ENCODE measurements at regions not wholly inside any gene's neighbourhood (a gene's known extent, or its start where the extent isn't known, plus 50 kb on each side); places are given as distances from the start of the nearest gene placed in this dataset.

GRCh38 chr2:37566517-37566981 lies 104.9 kb downstream of the CDC42EP3 start:
- CTCF ChIA-PET (ENCODE audit: unreplicated experiment) = no interaction called here

GRCh38 chr2:37568565-37568964 lies 102.9 kb downstream of the CDC42EP3 start:
- no peak overlapping the region for H2AFZ ChIP-seq (ENCODE audit: low read length)
- intact Hi-C loops (cut with micrococcal nuclease; ENCODE audit: unreplicated experiment) = no loop called here
- no peaks in the 10 kb centered on the region for H3K9me2 ChIP-seq (ENCODE audit: insufficient read depth, low read length)
- no peak for DNase-seq (ENCODE audit: low spot score)
- H3K9me3 ChIP-seq (ENCODE audit: low read length) = no peaks in the 10 kb centered on the region
- H3K36me3 ChIP-seq (ENCODE audit: insufficient read depth, low read length) = no peaks in the 10 kb centered on the region
- CTCF ChIA-PET (ENCODE audit: unreplicated experiment) = no interaction called here
- TF ChIP-seq EZH2phosphoT487 (IDR thresholded peaks at IDR 0.05; ENCODE audit: borderline replicate concordance, low read depth, low read length) (no peak), CTCF (conservative IDR thresholded peaks at IDR 0.05; ENCODE audit: low read length) (no peak)
- H3K79me2 ChIP-seq (ENCODE audit: insufficient read depth, low read depth, low read length) = no peaks in the 10 kb centered on the region
- H3K4me2 ChIP-seq (ENCODE audit: low read length) = no peak overlapping the region
- no peaks in the 10 kb centered on the region for H4K20me1 ChIP-seq (ENCODE audit: insufficient read depth, low read length)
- no peak overlapping the region for H3K27ac ChIP-seq (ENCODE audit: low read depth, low read length, poor library complexity, severe bottlenecking)
- H3K4me3 ChIP-seq (ENCODE audit: low read depth, low read length, poor library complexity, severe bottlenecking) = no peak overlapping the region
- POLR2A ChIA-PET = interaction anchor here (1.0 to 1.5 kb wide), 2 partner anchors 13 to 86 kb away, joined by 4 to 5 read pairs; no protein-coding TSS in a partner anchor
- no peaks in the 10 kb centered on the region for H3K4me1 ChIP-seq (ENCODE audit: insufficient read depth, low read length, poor library complexity, severe bottlenecking)
- BruUV-seq (replicated peaks) = no TSS peak

More at GRCh38 chr2:37566517-37566981, 104.9 kb downstream of the CDC42EP3 start:
- Histone ChIP-seq H3K9me3 (ENCODE audit: low read length) (no peaks in the 10 kb centered on the region), H3K4me2 (ENCODE audit: low read length) (no peak overlapping the region), H4K20me1 (ENCODE audit: insufficient read depth, low read length) (no peaks in the 10 kb centered on the region), H3K9me2 (ENCODE audit: insufficient read depth, low read length) (no peaks in the 10 kb centered on the region), H3K27ac (ENCODE audit: low read depth, low read length, poor library complexity, severe bottlenecking) (no peak overlapping the region), H3K36me3 (ENCODE audit: insufficient read depth, low read length) (no peaks in the 10 kb centered on the region), H3K79me2 (ENCODE audit: insufficient read depth, low read depth, low read length) (no peaks in the 10 kb centered on the region), H2AFZ (ENCODE audit: low read length) (no peak overlapping the region), H3K4me3 (ENCODE audit: low read depth, low read length, poor library complexity, severe bottlenecking) (no peak overlapping the region), H3K4me1 (ENCODE audit: insufficient read depth, low read length, poor library complexity, severe bottlenecking) (no peaks in the 10 kb centered on the region)
- TF ChIP-seq CTCF (conservative IDR thresholded peaks at IDR 0.05; ENCODE audit: low read length) (no peak), EZH2phosphoT487 (IDR thresholded peaks at IDR 0.05; ENCODE audit: borderline replicate concordance, low read depth, low read length) (no peak)
- POLR2A ChIA-PET = interaction anchor here (0.6 kb wide), 1 partner anchor 16 kb away, joined by 3 read pairs; no protein-coding TSS in a partner anchor
- intact Hi-C loops (cut with micrococcal nuclease; ENCODE audit: unreplicated experiment) = no loop called here
- DNase-seq (ENCODE audit: low spot score) = no peak
- BruUV-seq (replicated peaks) = no TSS peak

GRCh38 chr2:37569131-37569823 lies 102.2 kb downstream of the CDC42EP3 start:
- ChIA-PET CTCF (ENCODE audit: unreplicated experiment) (no interaction called here), POLR2A (interaction anchor here (1.5 to 1.8 kb wide), 2 partner anchors 11 to 14 kb away, joined by 4 to 5 read pairs; no protein-coding TSS in a partner anchor)
- Histone ChIP-seq H3K9me3 (ENCODE audit: low read length) (no peaks in the 10 kb centered on the region), H3K27ac (ENCODE audit: low read depth, low read length, poor library complexity, severe bottlenecking) (no peak overlapping the region), H3K36me3 (ENCODE audit: insufficient read depth, low read length) (no peaks in the 10 kb centered on the region), H3K4me2 (ENCODE audit: low read length) (no peak overlapping the region), H3K4me3 (ENCODE audit: low read depth, low read length, poor library complexity, severe bottlenecking) (no peak overlapping the region), H3K4me1 (ENCODE audit: insufficient read depth, low read length, poor library complexity, severe bottlenecking) (no peaks in the 10 kb centered on the region), H2AFZ (ENCODE audit: low read length) (no peak overlapping the region), H4K20me1 (ENCODE audit: insufficient read depth, low read length) (no peaks in the 10 kb centered on the region), H3K9me2 (ENCODE audit: insufficient read depth, low read length) (no peaks in the 10 kb centered on the region), H3K79me2 (ENCODE audit: insufficient read depth, low read depth, low read length) (no peaks in the 10 kb centered on the region)
- no peak for DNase-seq (ENCODE audit: low spot score)
- no TSS peak for BruUV-seq (replicated peaks)
- intact Hi-C loops (cut with micrococcal nuclease; ENCODE audit: unreplicated experiment) = no loop called here
- TF ChIP-seq EZH2phosphoT487 (IDR thresholded peaks at IDR 0.05; ENCODE audit: borderline replicate concordance, low read depth, low read length) (no peak), CTCF (conservative IDR thresholded peaks at IDR 0.05; ENCODE audit: low read length) (no peak)
